Loucy (cell line): ENCODE measurements at regions not wholly inside any gene's neighbourhood (a gene's known extent, or its start where the extent isn't known, plus 50 kb on each side); places are given as distances from the start of the nearest gene placed in this dataset.

Experiments used
- H2AFZ ChIP-seq: fragments of 200-600 bp; sonication (generic); 2 replicates; pipeline ENCODE4 v1.6.0; 2016; ENCODE audit warnings: antibody characterized with exemption, mild to moderate bottlenecking, low read length, moderate library complexity
- H3F3A ChIP-seq: fragments of 200-600 bp; 2 replicates; pipeline ENCODE4 v1.6.0; 2016; ENCODE audit warnings: antibody characterized with exemption, low read depth, mild to moderate bottlenecking
- H3K27me3 ChIP-seq: fragments of 200-600 bp; sonication (generic); 2 replicates; pipeline ENCODE4 v1.6.1; 2014; ENCODE audit warnings: low read length, mild to moderate bottlenecking; ENCODE audit not compliant: insufficient read depth, poor library complexity, severe bottlenecking
- H3K36me3 ChIP-seq: fragments of 200-600 bp; sonication (generic); 2 replicates; pipeline ENCODE4 v1.6.1; 2016; ENCODE audit warnings: low read length; ENCODE audit not compliant: insufficient read depth
- H3K4me1 ChIP-seq: fragments of 200-600 bp; sonication (generic); 2 replicates; pipeline ENCODE4 v1.5.1; 2014; ENCODE audit warnings: low read length, mild to moderate bottlenecking; ENCODE audit not compliant: insufficient read depth, poor library complexity, severe bottlenecking
- H3K4me2 ChIP-seq: fragments of 200-600 bp; sonication (generic); 2 replicates; pipeline ENCODE4 v1.6.0; 2014; ENCODE audit warnings: antibody characterized with exemption, low read length, low read depth, mild to moderate bottlenecking; ENCODE audit not compliant: poor library complexity, severe bottlenecking
- H3K4me3 ChIP-seq: fragments of 200-600 bp; sonication (generic); 2 replicates; pipeline ENCODE4 v1.5.1; 2014; ENCODE audit warnings: low read length, mild to moderate bottlenecking, mixed read lengths; ENCODE audit not compliant: poor library complexity, severe bottlenecking
- H3K79me2 ChIP-seq: fragments of 200-600 bp; sonication (generic); 2 replicates; pipeline ENCODE4 v1.6.1; 2014; ENCODE audit warnings: low read length; ENCODE audit not compliant: insufficient read depth
- H3K9ac ChIP-seq: fragments of 200-600 bp; sonication (generic); 2 replicates; pipeline ENCODE4 v1.6.0; 2014; ENCODE audit warnings: mild to moderate bottlenecking, low read depth, low read length, moderate library complexity; ENCODE audit not compliant: poor library complexity, severe bottlenecking
- H3K9me2 ChIP-seq: fragments of 200-600 bp; sonication (generic); replicated peaks from 2 replicates; pipeline ENCODE4 v1.6.1; 2016; ENCODE audit warnings: low read depth, low read length, mixed read lengths
- H3K9me3 ChIP-seq: fragments of 200-600 bp; sonication (generic); 2 replicates; pipeline ENCODE4 v1.6.1; 2014; ENCODE audit warnings: mild to moderate bottlenecking, antibody characterized with exemption, low read length, low read depth; ENCODE audit not compliant: insufficient read depth
- H4K20me1 ChIP-seq: fragments of 200-600 bp; sonication (generic); 2 replicates; pipeline ENCODE4 v1.6.0; 2014; ENCODE audit warnings: antibody characterized with exemption, low read length, mild to moderate bottlenecking; ENCODE audit not compliant: insufficient read depth, poor library complexity, severe bottlenecking
- EZH2phosphoT487 ChIP-seq: fragments of 200-600 bp; IDR thresholded peaks from 2 replicates; pipeline ENCODE4 v1.6.1; 2018; ENCODE audit warnings: antibody characterized with exemption, mild to moderate bottlenecking, moderate library complexity, borderline replicate concordance
- TF ChIP-seq, protein P1 (sequence below): fragments of 200-600 bp; sonication (generic); conservative IDR thresholded peaks from 2 replicates; pipeline ENCODE4 v1.5.1; 2014; ENCODE audit warnings: mild to moderate bottlenecking, antibody characterized with exemption, low read length

DNA sequence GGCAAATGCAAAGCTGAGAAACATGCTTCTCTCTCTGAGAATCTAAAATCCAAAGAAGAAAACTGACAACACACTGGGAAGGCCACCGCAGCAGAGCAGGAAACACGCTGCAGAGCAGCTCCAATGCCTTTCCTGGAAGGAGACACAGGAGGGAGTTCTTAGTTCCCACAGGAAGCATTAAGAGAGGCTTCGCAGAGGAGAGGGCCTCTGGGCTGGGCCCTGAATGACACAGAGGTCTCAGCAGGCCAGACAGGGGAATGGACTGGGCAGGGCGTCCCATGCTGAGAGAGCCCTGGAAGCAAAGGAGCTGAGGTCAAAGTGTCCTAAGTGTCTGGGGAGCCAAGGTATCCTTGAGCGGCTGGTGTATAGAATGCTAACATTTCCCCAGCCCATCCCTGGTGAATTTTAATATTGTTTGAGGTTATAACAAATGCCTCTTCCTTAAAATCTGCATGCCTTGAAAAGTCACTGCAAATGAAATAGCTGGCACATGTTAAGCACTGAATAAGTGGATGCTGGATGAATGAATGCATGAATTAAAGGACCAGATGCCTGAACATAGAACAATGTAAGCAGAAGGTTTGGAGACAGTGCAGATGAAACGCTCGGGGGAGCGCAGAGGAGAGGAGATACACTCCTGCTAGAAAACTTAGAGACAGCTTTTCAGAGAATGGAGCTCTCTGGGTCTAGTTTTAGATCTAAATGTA lies 110.0 kb upstream of the SYNDIG1 start:
- H3K36me3 ChIP-seq, result no peaks in the 10 kb centered on the region

DNA sequence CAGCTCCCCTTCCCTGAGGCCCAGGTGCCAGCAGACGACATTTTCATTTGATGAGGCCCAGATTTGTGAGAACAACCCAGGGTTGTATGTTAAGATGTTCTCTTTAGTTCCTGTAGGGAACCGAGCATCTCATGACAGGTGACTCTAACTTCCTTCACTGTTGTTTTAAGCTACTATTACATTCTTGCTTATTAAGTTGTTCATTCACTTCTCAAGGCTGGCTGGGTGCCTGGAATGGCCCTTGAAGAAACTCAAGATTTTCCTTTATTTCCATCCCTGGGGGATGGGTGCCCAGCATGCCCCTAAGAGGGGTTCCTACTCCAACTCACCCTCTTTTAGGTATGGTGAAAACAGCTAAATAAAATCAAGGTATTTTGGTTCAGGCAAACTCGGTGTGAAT lies 111.5 kb upstream of the SYNDIG1 start:
- Histone ChIP-seq H4K20me1 (no peaks in the 10 kb centered on the region), H3F3A (no peaks in the 10 kb centered on the region), H3K9me2 (no peaks in the 10 kb centered on the region), H3K9me3 (no peaks in the 10 kb centered on the region; the same call in 1 of the 2 replicates), H3K9ac (no peak overlapping the region), H3K27me3 (no peaks in the 10 kb centered on the region), H3K4me1 (no peaks in the 10 kb centered on the region), H3K79me2 (no peaks in the 10 kb centered on the region), H3K4me2 (no peak overlapping the region), H3K4me3 (no peak overlapping the region), H2AFZ (no peak overlapping the region), H3K36me3 (no peaks in the 10 kb centered on the region)
- TF ChIP-seq EZH2phosphoT487, result no peak
- TF ChIP-seq, protein P1, sequence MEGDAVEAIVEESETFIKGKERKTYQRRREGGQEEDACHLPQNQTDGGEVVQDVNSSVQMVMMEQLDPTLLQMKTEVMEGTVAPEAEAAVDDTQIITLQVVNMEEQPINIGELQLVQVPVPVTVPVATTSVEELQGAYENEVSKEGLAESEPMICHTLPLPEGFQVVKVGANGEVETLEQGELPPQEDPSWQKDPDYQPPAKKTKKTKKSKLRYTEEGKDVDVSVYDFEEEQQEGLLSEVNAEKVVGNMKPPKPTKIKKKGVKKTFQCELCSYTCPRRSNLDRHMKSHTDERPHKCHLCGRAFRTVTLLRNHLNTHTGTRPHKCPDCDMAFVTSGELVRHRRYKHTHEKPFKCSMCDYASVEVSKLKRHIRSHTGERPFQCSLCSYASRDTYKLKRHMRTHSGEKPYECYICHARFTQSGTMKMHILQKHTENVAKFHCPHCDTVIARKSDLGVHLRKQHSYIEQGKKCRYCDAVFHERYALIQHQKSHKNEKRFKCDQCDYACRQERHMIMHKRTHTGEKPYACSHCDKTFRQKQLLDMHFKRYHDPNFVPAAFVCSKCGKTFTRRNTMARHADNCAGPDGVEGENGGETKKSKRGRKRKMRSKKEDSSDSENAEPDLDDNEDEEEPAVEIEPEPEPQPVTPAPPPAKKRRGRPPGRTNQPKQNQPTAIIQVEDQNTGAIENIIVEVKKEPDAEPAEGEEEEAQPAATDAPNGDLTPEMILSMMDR, result no peak

More for the DNA sequence above, 110.0 kb upstream of the SYNDIG1 start:
- TF ChIP-seq, protein P1, result no peak
- H3K9me3 ChIP-seq, result no peaks in the 10 kb centered on the region; the same call in 1 of the 2 replicates
- H3F3A ChIP-seq, result no peaks in the 10 kb centered on the region
- no peak overlapping the region for H3K4me3 ChIP-seq
- no peaks in the 10 kb centered on the region for H3K79me2 ChIP-seq
- H4K20me1 ChIP-seq, result no peaks in the 10 kb centered on the region
- H2AFZ ChIP-seq, result no peak overlapping the region
- no peaks in the 10 kb centered on the region for H3K9me2 ChIP-seq
- no peaks in the 10 kb centered on the region for H3K4me1 ChIP-seq
- no peak overlapping the region for H3K4me2 ChIP-seq
- H3K9ac ChIP-seq, result no peak overlapping the region
- no peaks in the 10 kb centered on the region for H3K27me3 ChIP-seq

DNA sequence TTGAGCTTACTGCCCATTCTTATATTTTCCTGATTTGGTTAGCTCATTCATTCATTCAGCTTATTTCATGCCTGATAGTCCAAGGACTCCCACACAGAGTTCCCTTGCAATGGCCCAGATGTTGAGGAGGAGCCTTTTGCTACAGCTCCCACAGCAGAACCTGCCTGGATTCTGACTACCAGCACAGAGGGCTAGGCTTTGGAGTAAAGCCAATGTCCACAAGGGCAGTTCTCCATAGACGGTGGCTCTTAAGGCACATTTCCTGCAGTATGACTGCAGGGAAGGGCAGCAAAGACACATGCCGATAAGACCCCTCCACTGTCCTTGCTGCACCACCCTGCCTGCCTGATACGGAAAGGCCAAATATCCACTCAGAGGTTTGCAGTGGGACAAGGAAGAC lies 112.3 kb upstream of the SYNDIG1 start:
- no peak for TF ChIP-seq EZH2phosphoT487
- TF ChIP-seq, protein P1, result no peak
- no peak overlapping the region for H3K4me2 ChIP-seq
- H3K27me3 ChIP-seq, result no peaks in the 10 kb centered on the region
- H3F3A ChIP-seq, result no peaks in the 10 kb centered on the region
- H3K9me3 ChIP-seq, result no peaks in the 10 kb centered on the region; the same call in 1 of the 2 replicates
- no peaks in the 10 kb centered on the region for H3K9me2 ChIP-seq
- no peak overlapping the region for H3K9ac ChIP-seq
- no peaks in the 10 kb centered on the region for H3K36me3 ChIP-seq
- no peaks in the 10 kb centered on the region for H3K79me2 ChIP-seq
- no peak overlapping the region for H2AFZ ChIP-seq
- no peaks in the 10 kb centered on the region for H3K4me1 ChIP-seq
- no peak overlapping the region for H3K4me3 ChIP-seq
- H4K20me1 ChIP-seq, result no peaks in the 10 kb centered on the region
